ENCODE measurements at regions not wholly inside any gene's neighbourhood (a gene's known extent, or its start where the extent isn't known, plus 50 kb on each side); places are given as distances from the start of the nearest gene placed in this dataset.

GRCh38 chr16:8380311-8380710 is 210.0 kb downstream of the TMEM114 start:
- no peak overlapping the region for H3K4me3 Mint-ChIP-seq
- no peaks in the 10 kb centered on the region for H3K36me3 Mint-ChIP-seq (ENCODE audit: low read depth)
- H3K9me3 Mint-ChIP-seq: peaks cover 5% of the 10 kb centered on the region
- Histone ChIP-seq H3K4me1 (ENCODE audit: insufficient read depth, low read length) (no peaks in the 10 kb centered on the region), H3K4me3 (ENCODE audit: low read length) (no peak overlapping the region), H3K36me3 (ENCODE audit: insufficient read depth, low read length) (no peaks in the 10 kb centered on the region), H3K27ac (ENCODE audit: low read depth in 1 of 2, low read length in 2 of 2) (no peak overlapping the region), H3K27me3 (ENCODE audit: control insufficient read depth in 1 of 2, insufficient read depth in 2 of 2, low read length in 2 of 2) (no peaks in the 10 kb centered on the region), H3K9me3 (ENCODE audit: control insufficient read depth in 1 of 2, insufficient read depth in 1 of 2, low read length in 2 of 2) (peaks cover 0 to 8% of the 10 kb centered on the region in 2 experiments)
- CTCF ChIA-PET: no interaction called here
- ATAC-seq (ENCODE audit: poor library complexity) (no peak), DNase-seq (no peak)
- H3K27me3 Mint-ChIP-seq: no peaks in the 10 kb centered on the region
- no peaks in the 10 kb centered on the region for H3K4me1 Mint-ChIP-seq (ENCODE audit: low read depth)
- POLR2A ChIA-PET: no interaction called here
- intact Hi-C loops (cut with DNase I, micrococcal nuclease): no loop called here
- no peak overlapping the region for H3K27ac Mint-ChIP-seq
- TF ChIP-seq, protein P1, sequence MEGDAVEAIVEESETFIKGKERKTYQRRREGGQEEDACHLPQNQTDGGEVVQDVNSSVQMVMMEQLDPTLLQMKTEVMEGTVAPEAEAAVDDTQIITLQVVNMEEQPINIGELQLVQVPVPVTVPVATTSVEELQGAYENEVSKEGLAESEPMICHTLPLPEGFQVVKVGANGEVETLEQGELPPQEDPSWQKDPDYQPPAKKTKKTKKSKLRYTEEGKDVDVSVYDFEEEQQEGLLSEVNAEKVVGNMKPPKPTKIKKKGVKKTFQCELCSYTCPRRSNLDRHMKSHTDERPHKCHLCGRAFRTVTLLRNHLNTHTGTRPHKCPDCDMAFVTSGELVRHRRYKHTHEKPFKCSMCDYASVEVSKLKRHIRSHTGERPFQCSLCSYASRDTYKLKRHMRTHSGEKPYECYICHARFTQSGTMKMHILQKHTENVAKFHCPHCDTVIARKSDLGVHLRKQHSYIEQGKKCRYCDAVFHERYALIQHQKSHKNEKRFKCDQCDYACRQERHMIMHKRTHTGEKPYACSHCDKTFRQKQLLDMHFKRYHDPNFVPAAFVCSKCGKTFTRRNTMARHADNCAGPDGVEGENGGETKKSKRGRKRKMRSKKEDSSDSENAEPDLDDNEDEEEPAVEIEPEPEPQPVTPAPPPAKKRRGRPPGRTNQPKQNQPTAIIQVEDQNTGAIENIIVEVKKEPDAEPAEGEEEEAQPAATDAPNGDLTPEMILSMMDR (IDR thresholded peaks at IDR 0.05): no peak

- ATAC-seq (ENCODE audit: poor library complexity): no peak
- Histone ChIP-seq H3K36me3 (ENCODE audit: insufficient read depth, low read length) (no peaks in the 10 kb centered on the region), H3K9me3 (ENCODE audit: control insufficient read depth in 1 of 2, insufficient read depth in 1 of 2, low read length in 2 of 2) (peaks cover 0 to 6% of the 10 kb centered on the region in 2 experiments), H3K4me3 (ENCODE audit: low read length) (no peak overlapping the region), H3K27me3 (ENCODE audit: control insufficient read depth in 1 of 2, insufficient read depth in 2 of 2, low read length in 2 of 2) (no peaks in the 10 kb centered on the region), H3K4me1 (ENCODE audit: insufficient read depth, low read length) (no peaks in the 10 kb centered on the region), H3K27ac (ENCODE audit: low read depth in 1 of 2, low read length in 2 of 2) (no peak overlapping the region)
- Mint-ChIP-seq H3K27ac (no peak overlapping the region), H3K27me3 (no peaks in the 10 kb centered on the region), H3K4me1 (ENCODE audit: low read depth) (no peaks in the 10 kb centered on the region), H3K36me3 (ENCODE audit: low read depth) (no peaks in the 10 kb centered on the region), H3K4me3 (no peak overlapping the region), H3K9me3 (peaks cover 5% of the 10 kb centered on the region)
- ChIA-PET CTCF (no interaction called here), POLR2A (no interaction called here)
- TF ChIP-seq, protein P1 (IDR thresholded peaks at IDR 0.05): no peak
- DNase-seq: no peak
- intact Hi-C loops (cut with DNase I, micrococcal nuclease): no loop called here
These were observed 212.4 kb downstream of the TMEM114 start for GRCh38 chr16:8377864-8378263.

- no peak for DNase-seq
- Mint-ChIP-seq H3K27ac (no peak overlapping the region), H3K4me1 (ENCODE audit: low read depth) (no peaks in the 10 kb centered on the region), H3K36me3 (ENCODE audit: low read depth) (no peaks in the 10 kb centered on the region), H3K4me3 (no peak overlapping the region), H3K9me3 (peaks cover 5% of the 10 kb centered on the region), H3K27me3 (no peaks in the 10 kb centered on the region)
- TF ChIP-seq, protein P1 (IDR thresholded peaks at IDR 0.05): no peak
- POLR2A ChIA-PET: no interaction called here
- CTCF ChIA-PET: no interaction called here
- Histone ChIP-seq H3K36me3 (ENCODE audit: insufficient read depth, low read length) (no peaks in the 10 kb centered on the region), H3K27ac (ENCODE audit: low read depth in 1 of 2, low read length in 2 of 2) (no peak overlapping the region), H3K4me1 (ENCODE audit: insufficient read depth, low read length) (no peaks in the 10 kb centered on the region), H3K9me3 (ENCODE audit: control insufficient read depth in 1 of 2, insufficient read depth in 1 of 2, low read length in 2 of 2) (peaks cover 0 to 6% of the 10 kb centered on the region in 2 experiments), H3K27me3 (ENCODE audit: control insufficient read depth in 1 of 2, insufficient read depth in 2 of 2, low read length in 2 of 2) (no peaks in the 10 kb centered on the region), H3K4me3 (ENCODE audit: low read length) (no peak overlapping the region)
- intact Hi-C loops (cut with DNase I, micrococcal nuclease): no loop called here
- ATAC-seq (ENCODE audit: poor library complexity): no peak
These were observed 213.5 kb downstream of the TMEM114 start for GRCh38 chr16:8376858-8377257.

All from CD4-positive, alpha-beta T cell (primary cell).